GM10266 (cell line): ENCODE measurements at regions not wholly inside any gene's neighbourhood (a gene's known extent, or its start where the extent isn't known, plus 50 kb on each side); places are given as distances from the start of the nearest gene placed in this dataset.
"Not testable (repeated sequence)": the region's sequence is repeated elsewhere in the genome, so short reads cannot be mapped to it uniquely, and the experiment has no call there.

Experiments
- DNase-seq: peaks from one replicate; pipeline ENCODE4 v3.0.0; 2012; ENCODE audit errors: extremely low spot score
- TF ChIP-seq, protein P1 (sequence below): IDR thresholded peaks from 2 replicates; pipeline ENCODE4 v1.5.1; 2012; ENCODE audit warnings: mild to moderate bottlenecking, low read depth; ENCODE audit not compliant: control insufficient read depth, insufficient read depth; ENCODE audit errors: missing control alignments

DNA sequence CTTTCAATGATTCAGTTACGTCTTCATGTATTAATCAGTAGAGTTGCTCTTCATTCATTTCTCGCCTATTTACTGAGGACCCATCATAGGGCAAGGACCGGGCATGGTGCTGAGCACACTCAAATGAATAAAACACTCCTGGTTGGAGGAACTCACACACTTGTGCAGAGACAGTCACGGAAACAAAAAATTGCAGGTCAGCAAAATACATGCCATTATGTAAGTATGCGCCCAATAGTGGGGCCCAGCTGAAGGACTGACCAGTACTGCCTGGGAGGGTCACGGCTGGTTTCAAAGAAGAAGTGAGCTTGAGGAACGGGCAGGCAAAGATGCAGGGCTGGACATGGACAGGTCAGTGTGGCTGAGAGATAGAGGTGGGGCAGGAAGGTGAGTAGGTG, 102.9 kb downstream of the DDX1 start:
- DNase-seq: no peak
- TF ChIP-seq, protein P1, sequence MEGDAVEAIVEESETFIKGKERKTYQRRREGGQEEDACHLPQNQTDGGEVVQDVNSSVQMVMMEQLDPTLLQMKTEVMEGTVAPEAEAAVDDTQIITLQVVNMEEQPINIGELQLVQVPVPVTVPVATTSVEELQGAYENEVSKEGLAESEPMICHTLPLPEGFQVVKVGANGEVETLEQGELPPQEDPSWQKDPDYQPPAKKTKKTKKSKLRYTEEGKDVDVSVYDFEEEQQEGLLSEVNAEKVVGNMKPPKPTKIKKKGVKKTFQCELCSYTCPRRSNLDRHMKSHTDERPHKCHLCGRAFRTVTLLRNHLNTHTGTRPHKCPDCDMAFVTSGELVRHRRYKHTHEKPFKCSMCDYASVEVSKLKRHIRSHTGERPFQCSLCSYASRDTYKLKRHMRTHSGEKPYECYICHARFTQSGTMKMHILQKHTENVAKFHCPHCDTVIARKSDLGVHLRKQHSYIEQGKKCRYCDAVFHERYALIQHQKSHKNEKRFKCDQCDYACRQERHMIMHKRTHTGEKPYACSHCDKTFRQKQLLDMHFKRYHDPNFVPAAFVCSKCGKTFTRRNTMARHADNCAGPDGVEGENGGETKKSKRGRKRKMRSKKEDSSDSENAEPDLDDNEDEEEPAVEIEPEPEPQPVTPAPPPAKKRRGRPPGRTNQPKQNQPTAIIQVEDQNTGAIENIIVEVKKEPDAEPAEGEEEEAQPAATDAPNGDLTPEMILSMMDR: no peak

DNA sequence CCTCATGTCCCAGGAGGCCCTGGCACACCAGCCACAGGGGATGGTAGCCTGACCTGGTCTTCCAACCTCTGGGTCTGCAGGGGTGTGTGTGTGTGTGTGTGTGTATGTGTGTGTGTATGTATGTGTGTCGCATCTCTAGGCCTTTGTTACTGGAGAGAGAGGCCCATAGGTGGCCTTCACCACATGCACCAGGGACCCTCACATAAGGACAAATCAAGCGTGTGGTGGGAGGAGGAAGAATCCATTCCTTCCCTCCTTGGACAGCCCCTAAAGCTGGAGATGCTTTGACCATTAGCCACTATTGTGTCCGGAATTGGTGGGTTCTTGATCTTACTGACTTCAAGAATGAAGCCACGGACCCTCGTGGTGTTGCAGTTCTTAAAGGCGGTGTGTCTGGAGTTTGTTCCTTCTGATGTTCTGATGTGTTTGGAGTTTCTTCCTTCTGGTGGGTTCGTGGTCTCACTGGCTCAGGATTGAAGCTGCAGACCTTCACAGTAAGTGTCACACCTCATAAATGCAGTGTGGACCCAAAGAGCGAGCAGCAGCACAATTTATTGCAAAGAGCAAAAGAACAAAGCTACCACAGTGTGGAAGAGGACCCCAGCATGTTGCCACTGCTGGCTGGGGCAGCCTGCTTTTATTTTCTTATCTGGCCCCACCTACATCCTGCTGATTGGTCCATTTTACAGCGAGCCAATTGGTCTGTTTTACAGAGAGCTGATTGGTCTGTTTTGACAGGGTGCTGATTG, 104.1 kb downstream of the DDX1 start:
- TF ChIP-seq, protein P1: no peak
- DNase-seq: no peak

DNA sequence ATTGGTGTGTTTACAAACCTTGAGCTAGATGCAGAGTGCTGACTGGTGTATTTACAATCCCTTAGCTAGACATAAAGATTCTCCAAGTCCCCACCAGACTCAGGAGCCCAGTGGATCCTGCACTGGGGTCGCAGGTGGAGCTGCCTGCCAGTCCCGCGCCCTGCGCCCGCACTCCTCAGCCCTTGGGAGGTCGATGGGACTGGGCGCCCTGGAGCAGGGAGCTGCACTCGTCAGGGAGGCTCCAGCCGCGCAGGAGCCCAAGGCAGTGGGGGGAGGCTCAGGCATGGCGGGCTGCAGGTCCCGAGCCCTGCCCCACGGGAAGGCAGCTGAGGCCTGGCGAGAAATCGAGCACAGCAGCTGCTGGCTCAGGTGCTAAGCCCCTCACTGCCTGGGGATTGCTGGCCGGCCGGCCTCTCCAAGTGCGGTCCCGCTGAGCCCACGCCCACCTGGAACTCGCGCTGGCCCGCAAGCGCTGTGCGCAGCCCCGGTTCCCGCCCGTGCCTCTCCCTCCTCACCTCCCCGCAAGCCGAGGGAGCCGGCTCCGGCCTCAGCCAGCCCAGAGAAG, 105.0 kb downstream of the DDX1 start:
- DNase-seq: not testable (repeated sequence)

DNA sequence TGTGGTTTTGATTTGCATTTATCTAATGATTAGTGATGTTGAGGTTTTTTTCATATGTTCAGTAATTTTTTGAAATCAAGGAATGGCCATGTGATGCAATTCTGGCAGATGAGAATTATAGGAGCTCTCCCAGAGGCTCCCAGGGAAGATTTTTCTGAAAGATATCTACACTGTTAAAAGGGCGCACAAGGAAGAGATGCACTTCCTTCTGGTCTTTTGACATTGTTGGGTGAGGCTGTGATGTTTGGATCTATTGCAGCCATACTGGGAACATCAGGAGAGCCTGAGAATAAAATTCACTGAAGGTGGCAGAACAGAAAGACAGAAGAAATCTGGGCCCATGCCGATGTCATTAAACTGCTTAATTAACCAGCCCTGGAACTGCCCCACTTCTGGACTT, 108.5 kb downstream of the DDX1 start:
- TF ChIP-seq, protein P1: no peak
- DNase-seq: no peak

DNA sequence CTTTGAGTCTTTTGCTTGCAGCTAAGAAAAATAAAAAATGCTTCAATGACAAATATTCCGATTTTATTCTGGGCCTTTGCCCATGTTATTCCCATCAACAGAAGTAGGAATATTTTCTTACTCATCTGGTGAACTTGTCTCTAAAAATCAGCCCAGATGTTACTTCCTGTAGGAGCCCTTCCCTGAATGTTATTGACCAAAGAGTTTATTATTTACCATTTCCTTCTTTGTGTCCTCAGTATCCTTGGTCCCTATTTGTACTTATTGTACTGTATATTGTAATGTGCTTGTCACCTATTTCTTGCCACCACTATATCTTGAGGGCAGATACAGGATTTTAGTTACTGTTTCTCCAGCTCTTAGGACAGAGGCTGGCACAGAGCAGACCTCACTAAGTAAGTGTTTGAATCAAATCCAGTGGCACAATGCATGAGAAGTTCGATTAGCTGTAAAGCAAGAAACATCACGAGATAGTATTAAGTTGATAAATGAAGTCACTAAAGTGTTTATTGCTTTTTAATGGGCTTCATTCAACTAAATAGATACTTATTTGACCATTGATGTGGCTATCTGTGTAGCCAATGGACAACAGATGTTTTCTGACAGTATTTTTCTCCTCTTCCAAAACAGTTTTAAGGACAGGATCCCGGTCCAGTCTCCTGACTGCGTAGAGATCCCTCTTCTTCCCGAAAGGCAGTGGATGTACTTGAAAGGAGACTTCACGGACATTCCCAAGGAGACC, 109.1 kb downstream of the DDX1 start:
- DNase-seq: no peak
- TF ChIP-seq, protein P1: no peak

DNA sequence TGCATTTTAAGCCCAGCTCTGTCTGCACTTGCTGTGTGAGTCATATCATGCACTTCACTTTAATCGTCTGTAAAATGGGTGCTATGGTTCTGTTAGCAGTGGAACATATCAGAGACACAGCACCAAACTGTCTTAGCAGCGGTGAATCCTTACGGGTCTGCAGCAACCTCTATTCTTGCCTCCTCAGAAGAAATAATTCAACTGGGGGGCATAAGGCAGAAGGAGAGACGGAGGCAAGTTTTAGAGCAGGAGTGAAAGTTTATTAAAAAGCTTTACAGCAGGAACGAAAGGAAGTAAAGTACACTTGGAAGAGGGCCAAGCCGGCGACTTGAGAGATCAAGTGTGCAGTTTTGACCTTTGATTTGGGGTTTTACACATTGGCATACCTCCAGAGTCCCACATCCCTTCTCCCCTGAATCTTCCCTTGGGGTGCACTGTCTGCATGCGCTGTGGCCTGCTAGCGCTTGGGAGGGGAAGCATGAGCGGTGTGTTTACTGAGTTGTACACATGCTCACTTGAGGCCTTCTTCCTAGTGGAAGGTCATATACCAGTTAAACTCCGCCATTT, 109.8 kb downstream of the DDX1 start:
- TF ChIP-seq, protein P1: no peak
- no peak for DNase-seq

DNA sequence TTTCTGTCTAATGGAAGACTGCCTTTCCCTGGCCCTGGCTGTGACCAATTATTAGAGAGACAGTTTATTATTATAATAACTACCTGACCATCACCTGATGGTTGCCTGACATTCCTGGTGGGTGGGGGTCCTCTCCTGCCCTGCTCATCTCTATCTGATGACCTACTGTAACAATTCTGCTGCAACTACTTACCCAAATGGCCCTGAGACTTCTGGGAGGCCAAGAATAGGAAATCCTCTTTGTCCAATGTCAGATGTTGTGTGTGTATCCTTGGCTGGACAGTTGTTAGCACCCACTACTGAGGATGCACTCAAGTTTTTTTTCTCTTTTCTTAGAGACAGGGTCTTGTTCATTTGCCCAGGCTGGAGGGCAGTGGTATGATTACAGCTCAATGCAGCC, 110.3 kb downstream of the DDX1 start:
- TF ChIP-seq, protein P1: no peak

More for the DNA sequence above, 110.3 kb downstream of the DDX1 start:
- DNase-seq: no peak
